Muscle of leg (tissue), 3 donors: ENCODE measurements at regions not wholly inside any gene's neighbourhood (a gene's known extent, or its start where the extent isn't known, plus 50 kb on each side); places are given as distances from the start of the nearest gene placed in this dataset.
A peak's percentile ranks its signal among the peaks of the same experiment; 100 is the strongest.

ENCODE experiments used
- DNase-seq: peaks from one replicate; pipeline ENCODE4 v3.0.0; 2013
- H3K27ac ChIP-seq: one replicate; pipeline ENCODE4 v1.5.1; 2013; ENCODE audit warnings: mild to moderate bottlenecking, low read length, control low read depth
- H3K27me3 ChIP-seq: one replicate; pipeline ENCODE4 v1.6.1; 2013; ENCODE audit warnings: low read length; ENCODE audit not compliant: control insufficient read depth, insufficient read depth
- H3K36me3 ChIP-seq: one replicate; pipeline ENCODE4 v1.6.1; 2013; ENCODE audit warnings: low read length; ENCODE audit not compliant: control insufficient read depth, insufficient read depth
- H3K4me1 ChIP-seq: one replicate; pipeline ENCODE4 v1.6.1; 2013; ENCODE audit warnings: low read length; ENCODE audit not compliant: control insufficient read depth, insufficient read depth
- H3K4me3 ChIP-seq: one replicate; pipeline ENCODE4 v1.5.1; 2013; ENCODE audit warnings: low read length, control low read depth
- H3K9me3 ChIP-seq: replicated peaks from 2 replicates; pipeline ENCODE4 v1.6.1; 2013; ENCODE audit warnings: low read depth, low read length; ENCODE audit not compliant: control insufficient read depth
- WGBS: methylation state at CpG from one replicate; pipeline ENCODE4 v1.1.5; 2013; ENCODE audit warnings: missing lambda C conversion rate; ENCODE audit not compliant: insufficient coverage; 5-methylcytosine and 5-hydroxymethylcytosine counted together

DNA sequence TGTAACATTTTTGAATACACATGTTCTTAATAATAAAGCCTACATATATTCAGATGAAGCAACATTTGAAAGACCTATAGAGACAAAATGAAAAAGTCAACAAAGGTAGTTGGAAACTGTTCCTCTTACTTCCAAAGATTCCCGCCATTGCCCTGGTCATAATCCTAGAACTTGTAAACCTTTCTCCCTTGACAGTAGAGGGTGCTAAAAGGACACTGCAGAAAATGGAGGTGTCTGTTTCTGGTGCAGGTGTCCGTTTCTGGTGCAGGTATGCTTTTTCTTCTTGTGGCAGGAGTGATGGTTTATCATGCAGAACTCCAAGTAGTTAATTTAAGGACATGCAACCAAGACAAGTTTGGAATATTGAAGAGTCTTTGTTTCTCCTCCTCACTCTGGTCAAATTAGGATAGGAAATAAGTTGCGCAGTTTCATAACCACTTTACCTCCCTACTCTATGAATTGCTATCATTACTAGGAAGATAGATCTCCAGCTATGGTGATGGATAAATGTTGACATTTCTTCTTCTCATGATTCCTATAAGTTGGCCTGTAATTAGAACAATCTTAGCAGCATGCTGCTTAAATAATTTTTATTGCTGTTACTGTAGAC, 56.0 kb upstream of the FAM174A start:
- peak; percentile 7 for DNase-seq
- Histone ChIP-seq H3K9me3 (no peaks in the 10 kb centered on the region), H3K27ac (no peak overlapping the region), H3K36me3 (no peaks in the 10 kb centered on the region), H3K27me3 (no peaks in the 10 kb centered on the region), H3K4me1 (no peaks in the 10 kb centered on the region), H3K4me3 (no peak overlapping the region)
- no CpG with 5 or more reads among the region's 3 CpGs for WGBS

DNA sequence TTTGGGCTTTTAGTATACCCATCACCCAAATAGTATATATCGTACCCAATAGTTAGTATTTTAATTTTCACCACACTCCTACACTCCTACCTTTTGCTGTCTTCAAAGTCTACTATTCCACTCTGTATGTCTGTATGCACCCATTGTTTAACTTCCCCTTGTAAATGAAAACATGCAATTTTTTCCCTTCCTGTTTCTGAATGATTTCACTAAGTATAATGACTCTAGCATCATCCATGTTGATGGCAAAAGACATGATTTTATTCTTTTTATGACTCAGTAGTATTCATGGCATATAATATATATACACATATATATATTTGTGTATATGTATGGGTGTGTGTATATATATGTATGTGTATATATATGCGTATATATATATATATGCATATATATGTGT, 63.1 kb upstream of the FAM174A start:
- no CpG with 5 or more reads among the region's 2 CpGs for WGBS
- Histone ChIP-seq H3K27ac (no peak overlapping the region), H3K4me1 (no peaks in the 10 kb centered on the region), H3K36me3 (no peaks in the 10 kb centered on the region), H3K4me3 (no peak overlapping the region), H3K9me3 (no peaks in the 10 kb centered on the region), H3K27me3 (no peaks in the 10 kb centered on the region)
- DNase-seq, result no peak

GRCh38 chr5:100469767-100470166, 65.4 kb upstream of the FAM174A start:
- Histone ChIP-seq H3K4me1 (no peaks in the 10 kb centered on the region), H3K4me3 (no peak overlapping the region), H3K36me3 (no peaks in the 10 kb centered on the region), H3K9me3 (peaks cover 3% of the 10 kb centered on the region), H3K27ac (no peak overlapping the region), H3K27me3 (no peaks in the 10 kb centered on the region)
- DNase-seq, result no peak

DNA sequence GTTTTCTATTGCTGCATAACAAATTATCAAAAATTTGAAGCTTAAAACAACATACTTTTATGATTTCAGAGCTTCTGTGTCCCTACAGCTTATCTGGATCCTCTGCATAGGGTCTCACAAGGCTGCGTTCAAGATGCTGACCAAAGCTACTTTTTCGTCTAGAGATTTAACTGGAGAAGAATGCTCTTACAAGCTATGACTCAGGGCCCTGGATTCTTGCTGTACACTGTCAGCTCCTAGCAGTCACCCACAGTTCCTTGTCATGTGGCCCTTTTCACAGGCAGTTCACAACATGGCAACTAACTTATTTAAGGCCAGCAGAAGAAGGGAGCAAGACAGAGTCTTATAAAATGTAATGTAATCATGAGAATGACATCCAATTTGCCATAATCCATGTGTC, 70.8 kb upstream of the FAM174A start:
- no peak for DNase-seq
- Histone ChIP-seq H3K4me3 (no peak overlapping the region), H3K36me3 (no peaks in the 10 kb centered on the region), H3K9me3 (peaks cover 3% of the 10 kb centered on the region), H3K27me3 (no peaks in the 10 kb centered on the region), H3K4me1 (no peaks in the 10 kb centered on the region), H3K27ac (no peak overlapping the region)
- whole genome bisulfite sequencing, result 81% methylated on average over 2 of the region's 2 CpGs

DNA sequence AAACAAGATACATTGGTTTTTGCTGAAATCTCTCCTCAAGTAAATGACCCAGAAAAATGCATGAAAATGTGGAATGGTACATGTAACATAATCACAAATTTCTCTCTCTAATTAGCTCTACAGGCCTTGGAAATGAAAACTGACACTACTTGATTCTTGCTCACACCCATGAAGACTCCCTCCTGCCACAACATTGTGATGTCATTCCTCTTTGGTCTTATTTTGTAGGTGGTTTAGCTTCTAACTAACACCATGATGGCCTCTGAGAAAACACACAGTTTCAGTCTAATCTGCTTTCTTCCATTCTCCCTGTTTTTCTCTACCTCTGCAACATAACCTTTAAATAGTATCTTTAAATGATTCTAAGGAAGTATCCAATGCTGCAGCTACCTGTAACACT, 78.6 kb upstream of the FAM174A start:
- DNase-seq, result no peak
- Histone ChIP-seq H3K27me3 (no peaks in the 10 kb centered on the region), H3K27ac (no peak overlapping the region), H3K9me3 (no peaks in the 10 kb centered on the region), H3K4me3 (no peak overlapping the region), H3K36me3 (no peaks in the 10 kb centered on the region), H3K4me1 (no peaks in the 10 kb centered on the region)

- DNase-seq, result no peak
- no peaks in the 10 kb centered on the region for H3K4me1 ChIP-seq
- H3K27me3 ChIP-seq, result no peaks in the 10 kb centered on the region
- no peak overlapping the region for H3K27ac ChIP-seq
- no peaks in the 10 kb centered on the region for H3K36me3 ChIP-seq
- H3K9me3 ChIP-seq, result no peaks in the 10 kb centered on the region
- no peak overlapping the region for H3K4me3 ChIP-seq
These were observed 83.0 kb upstream of the FAM174A start for GRCh38 chr5:100452126-100452525.

- Histone ChIP-seq H3K4me1 (no peaks in the 10 kb centered on the region), H3K9me3 (no peaks in the 10 kb centered on the region), H3K27me3 (no peaks in the 10 kb centered on the region), H3K27ac (no peak overlapping the region), H3K36me3 (no peaks in the 10 kb centered on the region), H3K4me3 (no peak overlapping the region)
- WGBS, result no CpG with 5 or more reads among the region's 3 CpGs
- peak; percentile 15 for DNase-seq
These were observed 87.1 kb upstream of the FAM174A start for GRCh38 chr5:100448111-100448528.

DNA sequence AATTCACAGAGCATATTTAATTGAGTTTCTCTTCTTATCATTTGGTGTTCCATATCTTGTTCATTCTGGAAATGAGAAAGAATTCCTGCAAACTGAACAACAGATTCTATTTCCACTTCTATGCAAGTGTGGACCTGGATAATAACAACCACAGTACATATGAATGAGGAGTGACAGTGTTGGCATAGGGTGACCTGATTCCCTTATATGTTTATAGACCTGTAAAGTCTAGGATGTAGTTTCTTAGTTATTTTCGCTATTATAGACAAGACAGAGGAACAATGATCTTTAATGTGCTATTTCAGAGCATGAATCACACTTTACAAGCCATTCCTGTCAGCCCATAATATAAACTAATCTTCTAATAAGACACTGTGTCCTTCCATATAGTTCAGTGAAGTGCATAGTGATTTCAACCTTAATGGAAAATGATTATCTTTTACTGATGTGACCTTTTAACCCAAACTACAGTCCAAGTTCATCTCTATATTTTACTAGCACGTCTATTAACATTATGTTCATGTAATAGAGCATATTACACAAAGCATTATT, 88.2 kb upstream of the FAM174A start:
- no peak overlapping the region for H3K27ac ChIP-seq
- no peaks in the 10 kb centered on the region for H3K36me3 ChIP-seq
- no CpG with 5 or more reads among the region's 2 CpGs for WGBS
- no peak for DNase-seq
- no peaks in the 10 kb centered on the region for H3K27me3 ChIP-seq
- no peaks in the 10 kb centered on the region for H3K9me3 ChIP-seq
- no peaks in the 10 kb centered on the region for H3K4me1 ChIP-seq
- H3K4me3 ChIP-seq, result no peak overlapping the region

DNA sequence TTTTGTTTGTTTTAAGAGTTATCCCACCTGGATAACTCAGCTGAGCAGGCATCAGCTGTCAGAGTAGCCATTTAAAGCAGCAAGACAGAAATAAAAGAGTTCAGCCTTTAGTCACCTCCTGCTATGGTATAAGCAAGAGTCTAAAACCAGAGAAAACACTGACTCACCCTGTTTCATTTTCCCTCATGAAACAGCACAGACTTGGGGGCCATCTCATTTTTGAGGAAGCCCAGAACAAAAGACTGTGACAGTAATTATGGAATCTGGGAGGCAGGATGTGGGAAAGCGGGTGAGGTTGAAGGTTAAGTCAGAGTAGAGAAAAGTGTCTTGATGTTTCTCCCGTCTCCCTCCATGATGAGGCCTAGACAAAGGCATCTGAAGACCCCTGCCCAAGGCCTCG, 90.2 kb upstream of the FAM174A start:
- no peak for DNase-seq
- no peaks in the 10 kb centered on the region for H3K4me1 ChIP-seq
- H3K36me3 ChIP-seq, result no peaks in the 10 kb centered on the region
- no peak overlapping the region for H3K27ac ChIP-seq
- no peaks in the 10 kb centered on the region for H3K9me3 ChIP-seq
- H3K27me3 ChIP-seq, result no peaks in the 10 kb centered on the region
- no peak overlapping the region for H3K4me3 ChIP-seq
- WGBS, result 86% methylated on average over 3 of the region's 3 CpGs

DNA sequence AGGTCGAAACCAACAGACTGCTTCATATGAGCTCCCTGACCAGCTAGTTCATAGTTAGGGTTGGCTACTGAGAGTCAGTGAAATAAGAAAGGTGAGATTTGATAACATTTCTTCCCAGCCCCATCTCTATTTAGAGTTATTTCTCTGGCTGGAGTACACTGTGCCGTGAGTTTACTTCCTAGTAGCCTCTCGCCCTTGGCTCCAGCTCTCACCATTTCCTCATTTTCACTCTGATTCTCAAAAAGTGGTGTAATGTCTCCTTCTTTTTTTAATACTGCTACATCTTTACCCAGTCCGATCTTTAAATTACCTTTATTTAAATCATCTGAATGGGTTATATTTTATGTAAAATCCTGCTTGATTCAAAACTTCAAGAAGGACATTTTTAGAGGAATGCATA, 100.4 kb upstream of the FAM174A start:
- WGBS, result no CpG with 5 or more reads among the region's 4 CpGs
- Histone ChIP-seq H3K27me3 (no peaks in the 10 kb centered on the region), H3K36me3 (no peaks in the 10 kb centered on the region), H3K4me3 (no peak overlapping the region), H3K9me3 (no peaks in the 10 kb centered on the region), H3K4me1 (no peaks in the 10 kb centered on the region), H3K27ac (no peak overlapping the region)
- DNase-seq, result no peak

DNA sequence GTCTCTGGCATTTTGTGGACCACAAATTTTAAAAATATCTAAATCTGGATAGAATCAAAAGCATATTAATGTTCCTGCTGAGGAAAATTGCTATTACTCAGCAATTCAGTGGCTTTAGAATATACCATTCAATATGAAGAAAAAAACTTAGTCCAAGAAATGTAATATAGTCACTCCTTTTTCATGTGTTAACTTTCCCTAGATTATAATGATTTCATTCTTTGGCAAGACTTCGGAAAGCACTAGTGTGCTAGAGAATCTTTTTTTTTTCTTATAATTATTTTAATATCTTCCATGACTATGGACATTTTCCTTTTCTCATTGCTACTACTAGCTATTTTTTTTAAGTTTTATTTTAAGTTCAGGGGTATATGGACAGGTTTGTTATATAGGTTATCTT, 102.4 kb upstream of the FAM174A start:
- Histone ChIP-seq H3K4me1 (no peaks in the 10 kb centered on the region), H3K36me3 (no peaks in the 10 kb centered on the region), H3K27ac (no peak overlapping the region), H3K4me3 (no peak overlapping the region), H3K9me3 (no peaks in the 10 kb centered on the region), H3K27me3 (no peaks in the 10 kb centered on the region)
- peak; percentile 68 for DNase-seq
- no CpG with 5 or more reads among the region's 1 CpG for WGBS
